Astrocyte of the spinal cord (primary cell): ENCODE measurements at regions not wholly inside any gene's neighbourhood (a gene's known extent, or its start where the extent isn't known, plus 50 kb on each side); places are given as distances from the start of the nearest gene placed in this dataset.

ENCODE experiments used
- DNase-seq: peaks from one replicate; pipeline ENCODE4 v3.0.0; 2011; ENCODE audit warnings: low read depth, low spot score
- H3K4me3 ChIP-seq: 2 replicates; pipeline ENCODE4 v1.5.1; 2011; ENCODE audit warnings: low read depth, mild to moderate bottlenecking, low read length, moderate library complexity
- CTCF ChIP-seq: IDR thresholded peaks from 2 replicates; pipeline ENCODE4 v1.5.1; 2012; ENCODE audit warnings: low read depth, mild to moderate bottlenecking, low read length, inconsistent platforms
- in situ Hi-C: cut with HindIII; loops from 2 replicates; pipeline ENCODE4 v1.10.0; 2017; ENCODE audit warnings: low sequenced_read_pairs

- DNase-seq, result no peak
- H3K4me3 ChIP-seq, result no peak overlapping the region
- in situ Hi-C loops, result no loop called here
- no peak for TF ChIP-seq CTCF
Observed at GRCh38 chr5:164376843-164377242, 871.4 kb downstream of the MAT2B start.

- TF ChIP-seq CTCF, result no peak
- in situ Hi-C loops, result no loop called here
Observed at GRCh38 chr5:164377746-164378145, 872.3 kb downstream of the MAT2B start.

GRCh38 chr5:164383662-164384061 is 878.2 kb downstream of the MAT2B start:
- in situ Hi-C loops, result no loop called here
- no peak overlapping the region for H3K4me3 ChIP-seq
- DNase-seq, result no peak
- no peak for TF ChIP-seq CTCF

More at GRCh38 chr5:164377746-164378145, 872.3 kb downstream of the MAT2B start:
- peak; percentile 41 for DNase-seq
- no peak overlapping the region for H3K4me3 ChIP-seq

- no peak overlapping the region for H3K4me3 ChIP-seq
- TF ChIP-seq CTCF, result no peak
- no peak for DNase-seq
- in situ Hi-C loops, result no loop called here
Observed at GRCh38 chr5:164392531-164392930, 887.1 kb downstream of the MAT2B start.

- no peak for TF ChIP-seq CTCF
- no peak for DNase-seq
- in situ Hi-C loops, result no loop called here
- H3K4me3 ChIP-seq, result no peak overlapping the region
Observed at GRCh38 chr5:164394686-164395194, 889.3 kb downstream of the MAT2B start.

GRCh38 chr5:164412531-164412930 is 907.1 kb downstream of the MAT2B start:
- TF ChIP-seq CTCF, result no peak
- H3K4me3 ChIP-seq, result no peak overlapping the region
- in situ Hi-C loops, result no loop called here
- no peak for DNase-seq

- no peak overlapping the region for H3K4me3 ChIP-seq
- TF ChIP-seq CTCF, result no peak
- in situ Hi-C loops, result no loop called here
- DNase-seq, result no peak
Observed at GRCh38 chr5:164420161-164420560, 914.7 kb downstream of the MAT2B start.
